Middle frontal gyrus (tissue), 1 donor: ENCODE measurements at regions not wholly inside any gene's neighbourhood (a gene's known extent, or its start where the extent isn't known, plus 50 kb on each side); places are given as distances from the start of the nearest gene placed in this dataset.

ENCODE experiments used
- DNase-seq: peaks from one replicate; pipeline ENCODE4 v3.0.0-alpha.2; 2015; ENCODE audit warnings: low spot score; ENCODE audit errors: extremely low spot score

- DNase-seq = no peak
These were observed 55.0 kb upstream of the TCF21 start for GRCh38 chr6:133833949-133834359.

GRCh38 chr6:133834472-133835170 lies 54.3 kb upstream of the TCF21 start:
- DNase-seq = no peak

- DNase-seq = no peak
These were observed 53.0 kb upstream of the TCF21 start for GRCh38 chr6:133835901-133836300.

- DNase-seq = no peak
These were observed 51.0 kb upstream of the TCF21 start for GRCh38 chr6:133837801-133838349.
